KOPT-K1 (cell line): ENCODE measurements at regions not wholly inside any gene's neighbourhood (a gene's known extent, or its start where the extent isn't known, plus 50 kb on each side); places are given as distances from the start of the nearest gene placed in this dataset.
A peak's percentile ranks its signal among the peaks of the same experiment; 100 is the strongest.
"Not testable (repeated sequence)": the region's sequence is repeated elsewhere in the genome, so short reads cannot be mapped to it uniquely, and the experiment has no call there.

Experiments
- H3K27ac ChIP-seq: fragments of 200-600 bp; sonication (generic); 2 replicates; pipeline ENCODE4 v1.5.1; 2016; ENCODE audit warnings: antibody characterized with exemption, mild to moderate bottlenecking, low read depth, low read length; ENCODE audit not compliant: poor library complexity, severe bottlenecking
- H3K36me3 ChIP-seq: fragments of 200-600 bp; sonication (generic); 2 replicates; pipeline ENCODE4 v1.5.1; 2017; ENCODE audit warnings: antibody characterized with exemption, mild to moderate bottlenecking, low read length, moderate library complexity; ENCODE audit not compliant: insufficient read depth
- H3K9me3 ChIP-seq: fragments of 200-600 bp; sonication (generic); 2 replicates; pipeline ENCODE4 v1.5.1; 2017; ENCODE audit warnings: antibody characterized with exemption, low read length, mild to moderate bottlenecking; ENCODE audit not compliant: insufficient read depth, poor library complexity, severe bottlenecking

DNA sequence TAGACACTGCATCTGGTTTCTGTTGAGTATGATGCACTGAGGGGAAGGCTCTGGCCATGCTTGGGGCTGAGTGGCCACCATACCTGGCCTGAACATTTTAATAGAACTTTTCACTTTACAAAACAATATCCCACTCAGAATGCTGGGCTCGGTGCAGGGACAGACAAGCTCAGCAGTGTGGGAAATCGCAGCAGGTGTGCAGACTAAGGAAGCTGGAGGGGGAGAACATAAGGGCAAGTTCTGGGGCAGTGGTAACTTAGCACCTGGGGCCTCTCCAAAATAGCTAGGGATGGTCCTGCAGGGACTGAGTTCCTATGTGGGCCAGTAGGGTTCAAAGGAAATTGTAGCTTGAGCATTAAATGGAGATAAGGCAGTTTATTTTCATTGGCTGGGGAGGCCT is 90.9 kb upstream of the RNU6-1 start:
- Histone ChIP-seq H3K27ac (no peak overlapping the region), H3K9me3 (no peaks in the 10 kb centered on the region)

DNA sequence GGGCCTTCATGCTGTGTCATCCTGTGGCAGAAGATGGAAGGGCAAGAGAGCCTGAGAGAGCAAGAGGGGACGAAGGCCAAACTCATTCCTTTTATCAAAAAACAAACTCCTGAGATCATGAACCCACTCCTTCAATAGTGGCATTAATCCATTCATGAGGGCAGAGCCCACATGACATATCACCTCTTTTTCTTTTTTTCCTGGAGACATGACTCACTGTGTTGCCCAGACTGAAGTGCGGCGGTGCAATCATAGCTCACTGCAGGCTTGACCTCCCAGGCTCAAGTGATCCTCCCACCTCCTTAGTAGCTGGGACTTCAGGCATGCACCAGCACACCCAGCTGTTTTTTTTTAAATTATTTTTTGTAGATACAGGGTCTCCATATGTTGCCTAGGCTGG is 92.0 kb upstream of the RNU6-1 start:
- Histone ChIP-seq H3K27ac (no peak overlapping the region), H3K36me3 (no peaks in the 10 kb centered on the region), H3K9me3 (no peaks in the 10 kb centered on the region)

More for the DNA sequence above, 90.9 kb upstream of the RNU6-1 start:
- no peaks in the 10 kb centered on the region for H3K36me3 ChIP-seq

- H3K9me3 ChIP-seq, H3K27ac ChIP-seq, H3K36me3 ChIP-seq: not testable (repeated sequence)
Observed at GRCh38 chr15:67934126-67934525, 94.3 kb upstream of the RNU6-1 start.

DNA sequence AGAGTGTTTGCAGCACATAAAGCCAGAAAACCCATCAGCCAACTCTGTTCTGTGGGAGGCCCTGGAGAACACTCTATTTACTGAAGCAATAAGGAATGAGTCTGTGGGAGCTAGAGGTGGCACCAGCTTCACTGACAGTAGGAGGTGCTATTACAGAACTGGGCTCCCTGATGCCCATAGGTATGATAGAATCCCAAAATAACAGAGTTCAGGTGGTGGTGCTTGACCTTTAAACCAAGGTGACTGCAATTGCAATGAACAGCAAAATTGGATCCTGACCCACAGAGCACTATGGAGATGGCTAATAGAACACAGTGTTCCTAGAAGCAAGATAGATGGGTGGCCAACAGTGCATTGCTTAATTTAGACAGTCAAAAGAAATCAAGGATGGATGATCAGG is 95.4 kb upstream of the RNU6-1 start:
- no peak overlapping the region for H3K27ac ChIP-seq

DNA sequence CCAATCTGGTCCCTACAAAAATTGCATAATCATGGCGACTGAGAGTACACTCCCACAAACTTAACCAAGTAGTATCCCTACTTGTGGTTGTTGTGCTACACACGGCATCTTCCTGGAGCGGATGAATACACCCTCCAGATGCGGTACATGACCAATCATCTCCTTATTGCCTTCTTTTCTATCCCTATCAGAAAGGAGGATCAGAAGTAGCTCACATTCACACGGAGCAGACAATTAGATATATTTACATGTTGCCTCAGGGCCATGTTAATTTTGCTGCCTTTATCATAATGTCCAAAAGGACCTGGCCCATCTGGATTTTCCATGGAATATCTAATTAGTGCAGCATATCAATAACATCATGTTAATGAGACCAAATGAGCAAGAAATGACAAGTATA is 96.4 kb upstream of the RNU6-1 start:
- Histone ChIP-seq H3K27ac (no peak overlapping the region), H3K36me3 (no peaks in the 10 kb centered on the region), H3K9me3 (peaks cover 4% of the 10 kb centered on the region)

More for the DNA sequence above, 95.4 kb upstream of the RNU6-1 start:
- Histone ChIP-seq H3K9me3 (peaks cover 4% of the 10 kb centered on the region), H3K36me3 (no peaks in the 10 kb centered on the region)

GRCh38 chr15:67937153-67937761 is 97.4 kb upstream of the RNU6-1 start:
- Histone ChIP-seq H3K36me3 (no peaks in the 10 kb centered on the region), H3K9me3 (peaks cover 4% of the 10 kb centered on the region), H3K27ac (no peak overlapping the region)

GRCh38 chr15:67939179-67939578 is 99.3 kb upstream of the RNU6-1 start:
- H3K36me3 ChIP-seq, H3K27ac ChIP-seq, H3K9me3 ChIP-seq: not testable (repeated sequence)

GRCh38 chr15:67939588-67940323 is 99.9 kb upstream of the RNU6-1 start:
- H3K9me3 ChIP-seq, H3K27ac ChIP-seq, H3K36me3 ChIP-seq: not testable (repeated sequence)

DNA sequence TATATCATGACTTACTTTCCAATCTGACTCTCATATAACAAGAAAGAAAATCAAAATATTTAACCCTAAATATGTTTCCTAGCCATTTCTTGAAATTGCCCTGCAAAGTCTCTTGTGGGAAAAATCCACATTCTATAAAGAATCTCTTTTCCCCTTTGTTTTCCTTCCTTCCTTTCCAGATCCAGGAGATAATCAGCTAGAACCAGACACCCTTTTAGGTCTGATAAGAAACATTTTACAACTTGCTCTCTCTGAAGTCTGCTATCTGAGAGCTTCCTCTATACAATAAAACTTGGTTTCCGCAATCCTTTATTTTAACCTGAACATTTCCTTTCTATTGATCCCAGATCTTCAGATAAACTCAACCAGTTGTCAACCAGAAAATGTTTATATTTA is 100.5 kb upstream of the RNU6-1 start:
- Histone ChIP-seq H3K9me3 (peaks cover 4% of the 10 kb centered on the region), H3K36me3 (no peaks in the 10 kb centered on the region), H3K27ac (no peak overlapping the region)

- no peaks in the 10 kb centered on the region for H3K36me3 ChIP-seq
- peaks cover 4% of the 10 kb centered on the region for H3K9me3 ChIP-seq
- H3K27ac ChIP-seq, result no peak overlapping the region
Observed at GRCh38 chr15:67941648-67942310, 101.9 kb upstream of the RNU6-1 start.

- Histone ChIP-seq H3K36me3 (no peaks in the 10 kb centered on the region), H3K27ac (no peak overlapping the region), H3K9me3 (peaks cover 4% of the 10 kb centered on the region)
Observed at GRCh38 chr15:67943475-67943874, 103.6 kb upstream of the RNU6-1 start.

DNA sequence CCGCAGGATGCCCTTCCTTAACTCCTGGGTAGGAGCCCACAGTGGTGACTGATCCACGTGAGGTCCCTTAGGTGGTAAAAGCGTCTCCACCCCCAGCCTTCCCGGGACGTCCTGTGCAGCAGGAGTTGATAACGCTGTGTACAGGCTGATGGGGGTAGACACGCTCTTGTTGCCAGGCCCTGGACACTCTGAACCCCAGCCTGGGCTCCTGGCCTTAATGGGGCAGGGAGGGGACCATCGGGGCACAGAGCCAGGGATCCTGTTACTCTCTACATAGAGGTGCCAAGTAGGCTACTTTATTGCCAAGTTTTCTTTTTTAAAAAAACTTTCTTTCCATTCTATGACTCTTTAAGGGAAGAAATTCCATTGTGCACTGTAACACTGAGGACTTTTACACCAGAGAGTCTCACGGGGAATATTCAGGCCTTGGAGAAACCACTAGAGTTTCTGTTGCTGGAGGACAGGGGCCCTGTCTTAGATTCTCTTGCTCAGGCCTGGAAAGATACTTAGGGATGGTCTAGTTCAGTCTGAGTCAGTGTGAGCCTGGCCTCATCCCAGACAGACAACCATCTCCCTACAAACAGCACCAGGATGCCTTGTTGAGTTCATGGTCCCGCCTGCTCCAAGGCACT is 104.3 kb upstream of the RNU6-1 start:
- H3K9me3 ChIP-seq, result peaks cover 4% of the 10 kb centered on the region
- no peaks in the 10 kb centered on the region for H3K36me3 ChIP-seq
- no peak overlapping the region for H3K27ac ChIP-seq

- peaks cover 1% of the 10 kb centered on the region for H3K9me3 ChIP-seq
- peak overlapping the region; percentile 91 for H3K27ac ChIP-seq
- no peaks in the 10 kb centered on the region for H3K36me3 ChIP-seq
Observed at GRCh38 chr15:67945131-67945530, 105.3 kb upstream of the RNU6-1 start.

- no peaks in the 10 kb centered on the region for H3K9me3 ChIP-seq
- peak overlapping the region; percentile 91 for H3K27ac ChIP-seq
- H3K36me3 ChIP-seq, result no peaks in the 10 kb centered on the region
Observed at GRCh38 chr15:67945951-67946700, 106.3 kb upstream of the RNU6-1 start.

- Histone ChIP-seq H3K36me3 (no peaks in the 10 kb centered on the region), H3K27ac (peak overlapping the region; percentile 91), H3K9me3 (no peaks in the 10 kb centered on the region)
Observed at GRCh38 chr15:67946701-67947100, 106.9 kb upstream of the RNU6-1 start.
